OCI-LY3 (cell line): ENCODE measurements at regions not wholly inside any gene's neighbourhood (a gene's known extent, or its start where the extent isn't known, plus 50 kb on each side); places are given as distances from the start of the nearest gene placed in this dataset.

ENCODE experiments used
- H2AFZ ChIP-seq: fragments of 200-600, 300-600 bp; shearing (Covaris generic); 2 replicates; pipeline ENCODE4 v1.6.0; 2014; ENCODE audit warnings: antibody characterized with exemption, low read depth, low read length
- H3K27ac ChIP-seq: fragments of 200-600, 300-600 bp; sonication (generic); 2 replicates; pipeline ENCODE4 v1.5.1; 2014; ENCODE audit warnings: mild to moderate bottlenecking, low read length, moderate library complexity, mixed read lengths
- H3K27me3 ChIP-seq: fragments of 200-600, 300-600 bp; sonication (generic); 2 replicates; pipeline ENCODE4 v1.6.1; 2014; ENCODE audit warnings: low read depth, low read length, mixed read lengths
- H3K36me3 ChIP-seq: fragments of 200-600, 300-600 bp; sonication (generic); replicated peaks from 2 replicates; pipeline ENCODE3; 2014; ENCODE audit warnings: low read depth, low read length, mixed read lengths
- H3K4me1 ChIP-seq: fragments of 300-600, 200-600 bp; sonication (generic); 2 replicates; pipeline ENCODE4 v1.6.1; 2014; ENCODE audit warnings: low read length, mixed read lengths
- H3K4me2 ChIP-seq: fragments of 200-600, 300-600 bp; sonication (generic); 2 replicates; pipeline ENCODE4 v1.6.1; 2014; ENCODE audit warnings: low read length, mixed read lengths
- H3K4me3 ChIP-seq: fragments of 300-600, 200-600 bp; sonication (generic); 2 replicates; pipeline ENCODE4 v1.5.1; 2014; ENCODE audit warnings: antibody characterized with exemption, mild to moderate bottlenecking, low read length, moderate library complexity
- H3K79me2 ChIP-seq: fragments of 300-600, 200-600 bp; shearing (Covaris generic); 2 replicates; pipeline ENCODE4 v1.6.1; 2014; ENCODE audit warnings: mild to moderate bottlenecking, low read length, mixed read lengths
- H3K9ac ChIP-seq: fragments of 300-600, 200-600 bp; shearing (Covaris generic); 2 replicates; pipeline ENCODE4 v1.6.0; 2014; ENCODE audit warnings: mild to moderate bottlenecking, low read length, moderate library complexity
- H3K9me3 ChIP-seq: fragments of 200-600, 300-600 bp; shearing (Covaris generic); 2 replicates; pipeline ENCODE4 v1.6.1; 2014; ENCODE audit warnings: low read length, mixed read lengths; ENCODE audit not compliant: insufficient read depth
- H4K20me1 ChIP-seq: fragments of 200-600, 300-600 bp; sonication (generic); 2 replicates; pipeline ENCODE4 v1.6.1; 2016; ENCODE audit warnings: low read length, mixed read lengths; ENCODE audit not compliant: insufficient read depth
- CTCF ChIP-seq: fragments of 200-600, 300-600 bp; sonication (generic); IDR thresholded peaks from 2 replicates; pipeline ENCODE4 v1.5.1; 2014; ENCODE audit warnings: antibody characterized with exemption, low read length, low read depth
- EZH2phosphoT487 ChIP-seq: fragments of 200-600 bp; shearing (Covaris generic); IDR thresholded peaks from 2 replicates; pipeline ENCODE4 v1.6.1; 2018; ENCODE audit warnings: antibody characterized with exemption, mixed run types, low read depth

GRCh38 chr21:39110431-39110830 is 72.8 kb downstream of the PSMG1 start:
- no peak overlapping the region for H3K9ac ChIP-seq
- TF ChIP-seq EZH2phosphoT487 (no peak), CTCF (no peak)

DNA sequence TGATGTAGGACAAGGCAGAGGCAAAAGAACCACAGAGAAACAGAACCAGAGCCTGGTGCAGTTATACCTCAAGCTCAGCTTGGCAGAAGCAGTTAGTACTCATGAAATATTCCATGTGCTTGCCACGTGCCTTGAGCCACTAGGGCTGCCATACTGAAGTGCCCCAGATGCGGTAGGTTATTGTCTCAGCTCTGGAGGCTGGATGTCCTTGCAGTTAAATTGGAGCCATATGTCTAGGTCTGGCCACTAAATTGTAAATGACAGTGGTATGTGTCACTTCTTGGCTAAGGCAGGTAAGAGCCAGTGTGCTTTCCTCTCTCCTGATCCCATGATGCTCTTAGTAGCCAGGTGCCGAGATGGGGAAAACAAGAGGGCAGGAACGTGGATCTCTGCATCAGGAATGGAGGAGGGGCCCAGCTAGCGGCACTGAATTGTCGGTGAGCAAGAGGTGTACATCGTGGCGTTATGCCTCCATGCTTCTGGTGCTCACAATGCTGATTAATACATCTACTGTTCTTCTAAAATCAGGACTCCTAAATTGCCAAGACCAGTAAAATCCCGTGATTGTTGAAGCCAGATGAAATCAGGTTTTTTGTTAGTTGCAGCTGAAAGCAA is 73.5 kb downstream of the PSMG1 start:
- Histone ChIP-seq H3K9me3 (no peaks in the 10 kb centered on the region), H2AFZ (no peak overlapping the region), H3K27me3 (peaks cover 7% of the 10 kb centered on the region; the same call in 1 of the 2 replicates)

More at GRCh38 chr21:39110431-39110830, 72.8 kb downstream of the PSMG1 start:
- no peak overlapping the region for H3K27ac ChIP-seq
- no peaks in the 10 kb centered on the region for H3K4me1 ChIP-seq
- H4K20me1 ChIP-seq = no peaks in the 10 kb centered on the region
- H3K36me3 ChIP-seq = no peaks in the 10 kb centered on the region
- H3K4me3 ChIP-seq = no peak overlapping the region
- H3K4me2 ChIP-seq = no peak overlapping the region
- no peaks in the 10 kb centered on the region for H3K79me2 ChIP-seq
- H3K27me3 ChIP-seq = peaks cover 7% of the 10 kb centered on the region; the same call in 1 of the 2 replicates
- no peak overlapping the region for H2AFZ ChIP-seq
- no peaks in the 10 kb centered on the region for H3K9me3 ChIP-seq

GRCh38 chr21:39109163-39109530 is 74.1 kb downstream of the PSMG1 start:
- Histone ChIP-seq H3K4me1 (no peaks in the 10 kb centered on the region), H3K27ac (no peak overlapping the region), H3K9me3 (no peaks in the 10 kb centered on the region), H3K4me2 (no peak overlapping the region), H2AFZ (no peak overlapping the region), H3K36me3 (no peaks in the 10 kb centered on the region), H3K79me2 (no peaks in the 10 kb centered on the region), H3K9ac (no peak overlapping the region), H3K4me3 (no peak overlapping the region), H4K20me1 (no peaks in the 10 kb centered on the region), H3K27me3 (peaks cover 5% of the 10 kb centered on the region; the same call in 1 of the 2 replicates)
- TF ChIP-seq EZH2phosphoT487 (no peak), CTCF (no peak)

More for the DNA sequence above, 73.5 kb downstream of the PSMG1 start:
- Histone ChIP-seq H3K79me2 (no peaks in the 10 kb centered on the region), H3K4me3 (no peak overlapping the region), H3K27ac (no peak overlapping the region), H3K4me1 (no peaks in the 10 kb centered on the region), H4K20me1 (no peaks in the 10 kb centered on the region), H3K36me3 (no peaks in the 10 kb centered on the region), H3K4me2 (no peak overlapping the region), H3K9ac (no peak overlapping the region)
- TF ChIP-seq EZH2phosphoT487 (no peak), CTCF (no peak)

- no peak overlapping the region for H2AFZ ChIP-seq
- H3K27ac ChIP-seq = no peak overlapping the region
- no peak overlapping the region for H3K4me2 ChIP-seq
- no peaks in the 10 kb centered on the region for H3K36me3 ChIP-seq
- no peak overlapping the region for H3K4me3 ChIP-seq
- no peak for TF ChIP-seq EZH2phosphoT487
- no peak for TF ChIP-seq CTCF
- no peaks in the 10 kb centered on the region for H3K79me2 ChIP-seq
- H4K20me1 ChIP-seq = no peaks in the 10 kb centered on the region
- H3K4me1 ChIP-seq = no peaks in the 10 kb centered on the region
- peaks cover 6% of the 10 kb centered on the region; the same call in 1 of the 2 replicates for H3K27me3 ChIP-seq
- H3K9ac ChIP-seq = no peak overlapping the region
- H3K9me3 ChIP-seq = no peaks in the 10 kb centered on the region
These were observed 74.7 kb downstream of the PSMG1 start for GRCh38 chr21:39108291-39109162.
